Osteoblast (primary cell): ENCODE measurements at regions not wholly inside any gene's neighbourhood (a gene's known extent, or its start where the extent isn't known, plus 50 kb on each side); places are given as distances from the start of the nearest gene placed in this dataset.

ENCODE experiments used
- DNase-seq: peaks from one replicate; pipeline ENCODE4 v3.0.0; 2011; ENCODE audit warnings: low spot score, mixed read lengths; ENCODE audit not compliant: insufficient read length; ENCODE audit errors: missing footprints
- H2AFZ ChIP-seq: 2 replicates; pipeline ENCODE4 v1.6.0; 2011; ENCODE audit warnings: mild to moderate bottlenecking, low read length
- H3K27ac ChIP-seq: 2 replicates; pipeline ENCODE4 v1.5.1; 2011; ENCODE audit warnings: mild to moderate bottlenecking, low read depth, low read length, moderate library complexity
- H3K27me3 ChIP-seq: 2 replicates; pipeline ENCODE4 v1.6.0; 2012; ENCODE audit warnings: mild to moderate bottlenecking, control low read depth, inconsistent platforms, low read length, moderate library complexity; ENCODE audit not compliant: insufficient read depth
- H3K36me3 ChIP-seq: 2 replicates; pipeline ENCODE4 v1.5.1; 2011; ENCODE audit warnings: mild to moderate bottlenecking, low read length, control low read depth, moderate library complexity; ENCODE audit not compliant: insufficient read depth
- H3K4me1 ChIP-seq: 2 replicates; pipeline ENCODE4 v1.5.1; 2011; ENCODE audit warnings: mild to moderate bottlenecking, low read length, control low read depth, moderate library complexity; ENCODE audit not compliant: insufficient read depth
- H3K4me2 ChIP-seq: 2 replicates; pipeline ENCODE4 v1.6.0; 2011; ENCODE audit warnings: mild to moderate bottlenecking, low read length; ENCODE audit not compliant: insufficient read depth
- H3K4me3 ChIP-seq: fragments of 200-600 bp; sonication (generic); 3 replicates; pipeline ENCODE4 v1.5.1; 2012; ENCODE audit warnings: mild to moderate bottlenecking, low read length, inconsistent platforms; ENCODE audit not compliant: insufficient read depth
- H3K79me2 ChIP-seq: 2 replicates; pipeline ENCODE4 v1.6.0; 2012; ENCODE audit warnings: mild to moderate bottlenecking, low read length, control low read depth, inconsistent platforms; ENCODE audit not compliant: insufficient read depth
- H3K9me3 ChIP-seq: 2 replicates; pipeline ENCODE4 v1.5.1; 2011; ENCODE audit warnings: low read depth, low read length, control low read depth
- H4K20me1 ChIP-seq: 2 replicates; pipeline ENCODE4 v1.6.0; 2012; ENCODE audit warnings: mild to moderate bottlenecking, low read length, control low read depth; ENCODE audit not compliant: insufficient read depth
- TF ChIP-seq, protein P1 (sequence below): IDR thresholded peaks from 2 replicates; pipeline ENCODE4 v1.5.1; 2011; ENCODE audit warnings: mild to moderate bottlenecking, low read depth, low read length, moderate library complexity; ENCODE audit errors: extremely low read depth

DNA sequence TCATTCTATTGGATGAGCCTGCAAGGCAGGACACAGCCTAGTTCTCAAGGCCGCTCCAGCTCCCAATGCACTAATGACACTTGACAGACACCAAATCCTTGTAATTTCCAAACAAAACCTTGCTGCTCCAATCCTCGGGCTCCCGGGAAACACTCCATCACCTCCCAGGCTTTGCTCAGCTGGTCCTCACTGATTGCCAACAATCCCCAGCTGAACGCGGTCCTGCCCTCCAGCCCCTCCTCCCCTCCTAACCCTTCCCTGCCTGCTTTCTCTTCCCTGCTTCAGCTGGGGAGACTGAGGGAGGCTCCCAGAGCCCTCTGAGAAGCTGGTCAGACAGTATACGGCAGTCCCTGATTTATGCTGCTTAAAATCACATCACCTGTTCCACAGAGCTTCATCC lies 114.4 kb upstream of the TNR start:
- TF ChIP-seq, protein P1, sequence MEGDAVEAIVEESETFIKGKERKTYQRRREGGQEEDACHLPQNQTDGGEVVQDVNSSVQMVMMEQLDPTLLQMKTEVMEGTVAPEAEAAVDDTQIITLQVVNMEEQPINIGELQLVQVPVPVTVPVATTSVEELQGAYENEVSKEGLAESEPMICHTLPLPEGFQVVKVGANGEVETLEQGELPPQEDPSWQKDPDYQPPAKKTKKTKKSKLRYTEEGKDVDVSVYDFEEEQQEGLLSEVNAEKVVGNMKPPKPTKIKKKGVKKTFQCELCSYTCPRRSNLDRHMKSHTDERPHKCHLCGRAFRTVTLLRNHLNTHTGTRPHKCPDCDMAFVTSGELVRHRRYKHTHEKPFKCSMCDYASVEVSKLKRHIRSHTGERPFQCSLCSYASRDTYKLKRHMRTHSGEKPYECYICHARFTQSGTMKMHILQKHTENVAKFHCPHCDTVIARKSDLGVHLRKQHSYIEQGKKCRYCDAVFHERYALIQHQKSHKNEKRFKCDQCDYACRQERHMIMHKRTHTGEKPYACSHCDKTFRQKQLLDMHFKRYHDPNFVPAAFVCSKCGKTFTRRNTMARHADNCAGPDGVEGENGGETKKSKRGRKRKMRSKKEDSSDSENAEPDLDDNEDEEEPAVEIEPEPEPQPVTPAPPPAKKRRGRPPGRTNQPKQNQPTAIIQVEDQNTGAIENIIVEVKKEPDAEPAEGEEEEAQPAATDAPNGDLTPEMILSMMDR, result no peak
- no peak overlapping the region for H3K4me2 ChIP-seq
- no peak overlapping the region for H3K4me3 ChIP-seq
- no peaks in the 10 kb centered on the region for H3K27me3 ChIP-seq
- no peaks in the 10 kb centered on the region for H4K20me1 ChIP-seq
- no peaks in the 10 kb centered on the region for H3K36me3 ChIP-seq
- H2AFZ ChIP-seq, result no peak overlapping the region
- no peaks in the 10 kb centered on the region for H3K4me1 ChIP-seq
- H3K9me3 ChIP-seq, result no peaks in the 10 kb centered on the region
- no peak for DNase-seq
- no peak overlapping the region for H3K27ac ChIP-seq
- H3K79me2 ChIP-seq, result no peaks in the 10 kb centered on the region

DNA sequence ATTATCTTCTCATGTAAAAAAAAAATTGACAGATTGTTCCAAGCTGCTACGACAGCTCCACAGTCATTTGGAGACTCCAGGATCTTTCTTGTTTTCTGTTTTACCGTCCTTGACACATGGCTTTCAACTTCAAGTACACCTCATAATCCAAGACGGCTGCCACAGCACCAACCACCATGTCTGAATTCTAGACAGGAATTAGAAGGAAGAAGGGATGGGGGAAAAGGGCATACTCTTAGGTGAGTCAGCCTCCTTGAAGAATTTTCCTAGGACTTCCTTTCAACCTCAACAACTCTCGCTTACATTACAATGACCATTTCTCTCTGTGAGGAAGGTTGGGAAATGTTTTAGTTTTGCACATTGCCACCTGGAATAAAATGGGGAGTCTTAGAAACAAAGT lies 110.3 kb upstream of the TNR start:
- H3K4me1 ChIP-seq, result no peaks in the 10 kb centered on the region
- no peak overlapping the region for H2AFZ ChIP-seq
- H3K27ac ChIP-seq, result no peak overlapping the region
- no peaks in the 10 kb centered on the region for H4K20me1 ChIP-seq
- no peaks in the 10 kb centered on the region for H3K79me2 ChIP-seq
- TF ChIP-seq, protein P1, result no peak
- no peaks in the 10 kb centered on the region for H3K36me3 ChIP-seq
- no peak for DNase-seq
- H3K4me3 ChIP-seq, result no peak overlapping the region
- H3K4me2 ChIP-seq, result no peak overlapping the region
- H3K27me3 ChIP-seq, result no peaks in the 10 kb centered on the region
- H3K9me3 ChIP-seq, result no peaks in the 10 kb centered on the region

DNA sequence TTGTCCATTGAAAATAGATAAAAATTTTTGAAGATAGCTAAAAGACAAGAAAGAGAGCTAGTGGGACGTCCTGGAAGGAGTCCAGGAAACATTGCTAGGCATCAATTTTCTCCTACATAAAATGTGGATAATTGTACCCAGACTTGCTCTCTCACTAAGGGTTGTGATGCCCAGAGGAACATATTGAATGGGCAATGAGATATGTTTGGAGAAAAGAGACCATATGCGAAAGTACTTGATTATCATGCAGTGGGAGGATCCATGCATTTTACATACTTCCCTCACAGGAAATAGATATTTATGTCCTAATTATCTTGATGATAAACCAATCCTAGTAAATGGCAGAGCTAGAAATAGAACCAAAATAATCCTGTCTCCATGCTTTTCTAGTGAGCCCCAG lies 108.4 kb upstream of the TNR start:
- Histone ChIP-seq H3K4me1 (no peaks in the 10 kb centered on the region), H4K20me1 (no peaks in the 10 kb centered on the region), H2AFZ (no peak overlapping the region), H3K27me3 (no peaks in the 10 kb centered on the region), H3K27ac (no peak overlapping the region), H3K79me2 (no peaks in the 10 kb centered on the region), H3K9me3 (no peaks in the 10 kb centered on the region), H3K4me2 (no peak overlapping the region), H3K4me3 (no peak overlapping the region), H3K36me3 (no peaks in the 10 kb centered on the region)
- no peak for DNase-seq
- TF ChIP-seq, protein P1, result no peak

DNA sequence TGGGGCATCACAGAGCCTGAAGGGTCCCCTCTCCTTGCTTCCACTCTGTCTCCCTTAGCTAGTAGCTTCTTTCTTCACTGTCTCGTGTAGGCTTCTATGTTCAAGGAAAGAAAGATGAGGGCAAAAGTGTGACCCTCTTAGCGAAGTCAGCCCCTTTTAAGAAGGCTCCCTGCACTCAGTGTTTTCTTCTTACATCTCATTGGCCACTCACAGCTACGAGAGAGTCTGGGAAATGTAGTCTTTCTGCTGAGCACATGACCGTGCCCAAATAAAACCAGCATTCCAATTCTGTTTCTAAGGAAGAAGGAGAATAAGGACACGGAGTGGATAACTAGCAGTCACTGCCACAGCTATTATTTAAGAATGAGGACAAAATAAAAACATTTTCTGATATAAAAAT lies 104.9 kb upstream of the TNR start:
- H3K27ac ChIP-seq, result no peak overlapping the region
- H3K27me3 ChIP-seq, result no peaks in the 10 kb centered on the region
- H3K4me2 ChIP-seq, result no peak overlapping the region
- no peaks in the 10 kb centered on the region for H3K36me3 ChIP-seq
- no peaks in the 10 kb centered on the region for H3K4me1 ChIP-seq
- H4K20me1 ChIP-seq, result no peaks in the 10 kb centered on the region
- H3K9me3 ChIP-seq, result no peaks in the 10 kb centered on the region
- DNase-seq, result no peak
- TF ChIP-seq, protein P1, result no peak
- H3K79me2 ChIP-seq, result no peaks in the 10 kb centered on the region
- no peak overlapping the region for H2AFZ ChIP-seq
- H3K4me3 ChIP-seq, result no peak overlapping the region
